Fibroblast of villous mesenchyme (primary cell): ENCODE measurements at regions not wholly inside any gene's neighbourhood (a gene's known extent, or its start where the extent isn't known, plus 50 kb on each side); places are given as distances from the start of the nearest gene placed in this dataset.

Experiments used
- DNase-seq: peaks from one replicate; pipeline ENCODE4 v3.0.0-alpha.2; 2010; ENCODE audit warnings: low read depth
- H3K4me3 ChIP-seq: 2 replicates; pipeline ENCODE4 v1.5.1; 2011; ENCODE audit warnings: low read depth, mild to moderate bottlenecking, low read length
- CTCF ChIP-seq: IDR thresholded peaks from 2 replicates; pipeline ENCODE4 v1.5.1; 2012; ENCODE audit warnings: low read depth, mild to moderate bottlenecking, low read length; ENCODE audit not compliant: insufficient read depth

- no peak for TF ChIP-seq CTCF
- no peak overlapping the region for H3K4me3 ChIP-seq
- no peak for DNase-seq
Measured at GRCh38 chr11:129658526-129658867, 157.2 kb upstream of the TMEM45B start.

GRCh38 chr11:129680907-129681306, 134.7 kb upstream of the TMEM45B start:
- DNase-seq: no peak
- no peak overlapping the region for H3K4me3 ChIP-seq
- TF ChIP-seq CTCF: no peak

GRCh38 chr11:129681344-129682114, 134.1 kb upstream of the TMEM45B start:
- H3K4me3 ChIP-seq: no peak overlapping the region
- no peak for TF ChIP-seq CTCF
- DNase-seq: no peak

- no peak for TF ChIP-seq CTCF
- no peak for DNase-seq
- H3K4me3 ChIP-seq: no peak overlapping the region
Measured at GRCh38 chr11:129686269-129686668, 129.4 kb upstream of the TMEM45B start.

- H3K4me3 ChIP-seq: no peak overlapping the region
- no peak for TF ChIP-seq CTCF
- no peak for DNase-seq
Measured at GRCh38 chr11:129691142-129691541, 124.5 kb upstream of the TMEM45B start.

GRCh38 chr11:129694538-129694937, 121.1 kb upstream of the TMEM45B start:
- no peak for DNase-seq
- no peak for TF ChIP-seq CTCF
- no peak overlapping the region for H3K4me3 ChIP-seq

GRCh38 chr11:129694966-129695365, 120.7 kb upstream of the TMEM45B start:
- TF ChIP-seq CTCF: no peak
- DNase-seq: no peak
- no peak overlapping the region for H3K4me3 ChIP-seq
